HG02938 (cell line): ENCODE measurements at regions not wholly inside any gene's neighbourhood (a gene's known extent, or its start where the extent isn't known, plus 50 kb on each side); places are given as distances from the start of the nearest gene placed in this dataset.

ENCODE experiments used
- ATAC-seq: cut with Tn5 transposase; IDR thresholded peaks from one replicate; pipeline ENCODE4 v1.9.1; 2021; ENCODE audit warnings: mild to moderate bottlenecking, moderate library complexity; ENCODE audit not compliant: unreplicated experiment

DNA sequence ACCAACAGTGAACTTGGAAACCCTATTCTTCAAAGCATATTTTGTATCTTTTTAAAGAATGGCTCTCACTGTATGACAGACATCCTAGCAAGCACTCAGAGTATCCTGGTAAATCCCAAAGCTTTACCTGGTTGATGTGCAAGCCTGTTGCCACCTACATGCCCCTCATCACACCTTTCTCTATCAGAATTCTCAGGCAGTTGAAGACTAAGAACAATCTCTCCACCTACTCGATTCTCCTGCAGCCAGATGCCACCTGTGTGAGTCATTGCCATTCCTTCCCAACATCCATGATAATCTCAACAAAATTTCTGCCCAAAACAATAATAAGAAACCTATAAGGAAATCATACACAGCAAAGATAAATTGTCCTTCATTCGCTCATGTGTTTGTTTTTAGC lies 659.8 kb downstream of the BCL11A start:
- no peak for ATAC-seq

DNA sequence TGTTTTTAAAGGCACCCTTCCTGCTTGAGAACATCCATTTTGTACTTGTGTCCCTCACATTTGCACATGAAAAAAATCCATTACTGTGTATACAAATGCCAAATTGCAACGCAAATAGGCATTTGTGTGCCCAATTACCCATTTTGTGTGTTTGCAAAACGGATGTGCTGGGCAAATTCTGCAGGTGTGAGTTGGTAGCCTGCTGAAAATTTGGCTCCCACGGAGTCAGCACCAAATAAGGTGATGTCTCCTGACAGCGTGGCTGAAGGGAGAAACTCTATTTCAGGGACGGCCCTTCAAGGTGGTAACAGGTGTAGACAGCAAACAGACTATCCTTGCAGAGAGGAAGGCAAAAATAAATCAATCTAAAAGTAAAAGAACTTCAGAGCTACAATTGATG lies 661.1 kb downstream of the BCL11A start:
- no peak for ATAC-seq

DNA sequence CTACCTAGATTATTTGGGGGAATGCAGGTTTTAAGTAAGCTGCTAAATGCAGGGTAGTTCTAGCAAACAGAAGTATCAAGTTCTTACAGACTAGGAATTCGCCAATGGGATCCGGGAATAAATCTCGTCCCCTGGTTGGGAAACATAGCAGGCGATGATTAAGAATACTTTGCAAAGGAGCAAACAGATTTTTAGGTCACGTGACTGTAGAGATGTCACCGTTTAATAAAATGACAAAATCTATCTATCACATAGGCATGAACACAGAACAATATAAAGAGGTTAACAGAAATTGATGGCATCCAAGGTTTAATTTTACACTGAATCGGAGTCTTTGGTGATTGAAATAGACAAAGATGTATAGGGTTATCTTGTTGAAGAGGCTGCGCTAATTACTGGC lies 664.1 kb downstream of the BCL11A start:
- ATAC-seq: no peak

DNA sequence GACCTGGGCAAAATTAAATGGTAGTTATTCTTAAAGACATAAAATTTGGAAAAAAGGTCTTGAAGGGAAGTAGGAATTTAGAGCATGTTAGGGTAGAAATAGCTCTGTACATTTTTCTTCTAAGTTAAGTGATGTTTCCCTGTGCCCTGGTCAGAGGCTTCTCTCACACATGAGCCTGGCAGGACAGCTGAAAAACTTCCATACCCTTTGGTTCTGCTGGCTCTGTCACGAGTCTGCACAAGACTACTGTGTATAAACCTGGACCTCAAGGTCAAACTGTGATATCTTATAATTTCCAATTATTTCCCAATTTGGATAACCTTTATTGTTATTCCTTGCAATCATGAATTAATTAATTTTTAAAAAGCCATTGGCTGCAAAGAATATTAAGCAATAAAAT lies 664.7 kb downstream of the BCL11A start:
- ATAC-seq: no peak

DNA sequence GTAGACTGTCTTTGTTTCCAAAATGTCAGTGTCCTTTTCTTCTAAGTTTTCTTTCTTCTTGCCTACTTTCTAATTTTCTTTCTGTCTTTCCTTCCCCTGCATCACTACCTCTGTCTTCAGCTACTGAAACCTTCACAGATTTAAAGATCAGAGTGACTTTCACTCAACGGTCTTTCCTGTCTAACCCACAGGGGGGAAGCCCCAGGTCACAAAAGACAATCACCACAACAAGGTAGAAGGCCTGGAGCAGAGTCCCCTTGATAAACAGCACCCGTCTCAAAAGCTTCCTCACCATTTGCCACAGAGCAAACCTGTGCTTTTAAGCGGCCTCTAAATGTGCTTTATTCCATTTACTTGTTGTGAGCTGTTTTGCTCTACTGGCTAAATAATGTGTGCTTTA lies 665.4 kb downstream of the BCL11A start:
- peak; percentile 89 for ATAC-seq

DNA sequence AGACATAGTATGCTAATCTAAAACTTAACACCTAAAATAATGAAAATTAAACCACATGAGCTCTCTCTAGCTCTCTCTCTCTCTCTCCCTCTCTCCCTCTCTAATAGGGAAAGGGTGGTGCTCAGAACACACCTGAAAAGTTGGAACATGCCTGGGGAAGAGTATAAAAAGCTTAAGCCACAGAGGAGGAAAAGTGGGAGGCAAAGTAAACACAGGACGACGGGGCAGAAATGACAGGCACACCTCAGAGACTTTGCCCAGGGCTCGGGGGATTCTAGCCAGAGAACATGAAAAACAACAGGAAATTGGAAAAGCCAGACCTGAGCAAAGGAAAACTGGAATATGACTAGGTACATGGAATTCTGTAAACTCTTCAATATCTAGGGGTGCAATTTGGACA lies 666.1 kb downstream of the BCL11A start:
- no peak for ATAC-seq

DNA sequence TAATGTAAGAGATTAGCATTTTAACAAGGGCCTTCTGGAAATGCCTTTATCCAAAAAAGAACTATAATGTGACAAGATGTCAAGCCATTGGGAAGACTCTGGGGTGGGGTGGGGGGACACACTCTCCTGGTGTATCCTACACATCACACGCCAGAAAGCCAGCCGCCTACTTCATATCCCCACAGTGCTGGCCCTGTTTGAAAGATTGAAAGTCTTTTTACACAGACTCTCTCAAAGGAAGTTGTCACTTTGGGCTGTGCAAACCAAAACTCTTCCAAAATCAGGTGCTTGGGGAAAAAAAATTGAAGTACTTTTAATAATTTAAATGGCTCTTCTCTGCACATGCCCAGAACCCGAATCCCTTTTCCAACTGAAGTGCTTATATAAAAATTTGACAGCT lies 666.7 kb downstream of the BCL11A start:
- no peak for ATAC-seq

DNA sequence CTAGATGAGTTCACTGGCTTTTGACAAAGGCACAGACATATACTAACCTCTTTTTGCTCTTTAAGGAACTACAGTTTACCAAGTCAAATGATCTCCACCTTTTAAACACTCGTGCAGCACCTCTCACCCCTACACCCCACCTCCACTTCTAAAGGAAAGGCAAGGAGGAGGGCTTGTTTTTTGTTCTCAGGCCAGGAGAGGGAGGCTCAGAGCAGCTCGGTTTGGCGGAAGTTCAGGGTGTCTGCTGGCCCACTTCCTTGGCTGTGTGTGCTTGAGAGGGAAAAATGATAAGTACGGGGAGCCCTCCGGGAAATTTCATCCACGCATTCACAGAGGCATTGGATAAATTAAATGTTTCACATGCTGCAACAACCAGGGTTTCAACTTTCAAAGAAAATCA lies 667.9 kb downstream of the BCL11A start:
- ATAC-seq: no peak

DNA sequence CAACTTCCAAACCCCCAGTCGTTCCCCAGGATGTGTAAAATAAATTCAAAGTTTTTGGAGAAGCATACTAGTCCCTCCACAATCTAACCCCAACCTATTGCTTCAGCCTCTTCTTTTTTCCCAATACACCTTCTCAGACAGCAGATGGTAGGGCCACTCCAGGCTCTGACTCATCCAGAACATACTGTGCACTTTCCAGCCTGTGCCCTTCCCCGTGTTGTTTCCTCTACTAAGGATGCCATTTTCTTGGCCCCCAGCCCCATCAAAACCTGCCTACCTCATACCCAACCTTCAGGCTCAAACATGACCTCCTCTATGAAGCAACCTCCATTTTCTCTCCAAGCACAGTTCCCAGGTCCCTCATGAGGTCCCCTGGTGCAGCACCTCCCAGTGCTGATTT lies 669.3 kb downstream of the BCL11A start:
- ATAC-seq: no peak

DNA sequence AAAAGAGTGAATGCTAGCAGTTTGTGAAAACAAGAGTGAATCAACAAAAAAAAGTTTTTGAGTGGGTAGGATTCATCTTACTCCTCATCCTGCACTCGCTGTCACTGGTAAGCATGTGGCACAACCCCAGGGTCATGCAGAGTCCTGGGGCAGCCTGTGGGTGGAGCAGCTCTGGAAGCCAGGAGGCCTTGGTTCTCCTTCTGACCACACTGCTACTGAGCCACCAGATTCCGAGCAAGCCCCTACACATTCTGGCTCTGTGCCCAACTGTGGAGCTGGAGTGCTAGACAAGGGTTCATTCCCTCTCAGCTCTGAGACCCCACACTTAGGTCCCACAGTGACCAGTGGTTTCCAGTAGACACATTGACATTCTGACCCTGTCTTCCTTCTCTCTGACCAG lies 670.6 kb downstream of the BCL11A start:
- no peak for ATAC-seq

DNA sequence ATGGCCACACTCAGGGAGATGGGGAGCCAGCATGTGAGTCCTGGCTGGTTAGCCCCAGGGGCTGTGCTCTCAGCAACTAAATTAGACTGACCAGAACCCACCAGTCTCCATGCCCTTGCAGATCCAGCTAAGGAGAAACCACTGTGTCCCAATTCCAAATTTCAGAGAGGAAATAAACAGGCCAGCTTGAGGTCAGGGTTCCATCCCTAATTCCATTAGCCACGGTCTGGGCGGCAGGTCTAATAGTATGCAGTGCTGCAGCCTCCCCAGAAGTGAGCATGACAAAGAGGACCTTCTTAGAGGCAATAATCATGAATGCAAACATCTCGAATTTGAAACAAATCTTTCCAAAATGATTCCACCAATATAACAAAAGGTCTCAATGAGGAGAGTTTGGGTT lies 671.2 kb downstream of the BCL11A start:
- ATAC-seq: no peak

DNA sequence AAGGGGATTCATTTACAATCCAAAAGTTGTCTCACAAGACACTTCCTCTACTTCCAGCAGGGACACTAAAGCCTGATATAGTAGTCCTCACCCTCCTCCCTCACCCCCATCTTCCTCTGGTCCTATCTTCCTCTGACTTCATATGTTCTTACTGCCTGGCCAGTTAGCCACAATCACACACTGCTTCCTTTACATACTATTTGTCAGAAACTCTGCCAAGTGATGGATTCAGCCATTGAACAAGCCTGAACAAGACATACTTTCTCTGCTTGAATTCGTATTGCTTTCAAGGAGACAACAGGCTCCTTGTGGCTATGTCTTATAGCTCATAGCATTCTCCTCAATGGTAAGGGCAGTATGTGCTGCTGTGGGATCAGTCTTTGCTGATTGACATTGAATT lies 672.2 kb downstream of the BCL11A start:
- no peak for ATAC-seq

DNA sequence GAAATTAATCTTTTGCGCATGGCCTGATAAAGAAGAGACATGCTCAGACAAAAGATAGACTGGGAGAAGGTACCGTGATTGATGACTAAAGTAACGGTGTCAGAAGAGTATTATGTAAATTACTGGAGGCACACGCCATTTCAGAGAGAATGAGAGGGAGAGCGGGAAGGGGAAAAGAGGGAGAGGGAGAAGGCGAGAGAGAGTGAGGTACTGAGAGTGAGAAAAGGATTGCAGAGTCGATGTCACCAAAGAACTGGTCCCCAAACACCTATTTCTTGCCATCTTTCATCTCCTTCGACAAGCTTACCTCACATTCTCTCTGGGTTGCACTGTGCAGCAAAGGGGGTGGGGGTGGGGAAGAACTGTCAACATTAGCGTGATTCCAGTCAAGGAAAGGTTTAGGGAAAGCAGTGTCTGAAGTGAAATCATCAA lies 673.7 kb downstream of the BCL11A start:
- ATAC-seq: no peak

DNA sequence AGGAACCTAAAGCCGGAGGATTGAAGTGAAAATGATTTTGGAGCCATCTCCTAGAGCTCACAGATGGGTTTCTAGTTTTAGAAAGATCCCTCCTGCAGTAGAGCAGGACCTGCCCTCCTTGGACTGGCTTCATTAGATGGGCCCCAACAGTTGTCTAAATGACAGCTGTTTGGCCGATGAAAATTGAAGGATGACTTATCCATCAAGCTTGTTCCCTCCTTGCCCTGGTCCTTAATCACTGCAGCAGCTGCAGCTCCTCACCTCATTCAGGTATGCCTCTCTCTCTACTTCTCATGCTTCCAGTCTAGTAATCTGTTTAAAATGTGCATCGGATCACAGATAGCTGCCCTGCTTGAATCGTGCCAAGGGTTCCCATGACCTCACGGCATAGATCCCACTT lies 677.6 kb downstream of the BCL11A start:
- ATAC-seq: no peak

DNA sequence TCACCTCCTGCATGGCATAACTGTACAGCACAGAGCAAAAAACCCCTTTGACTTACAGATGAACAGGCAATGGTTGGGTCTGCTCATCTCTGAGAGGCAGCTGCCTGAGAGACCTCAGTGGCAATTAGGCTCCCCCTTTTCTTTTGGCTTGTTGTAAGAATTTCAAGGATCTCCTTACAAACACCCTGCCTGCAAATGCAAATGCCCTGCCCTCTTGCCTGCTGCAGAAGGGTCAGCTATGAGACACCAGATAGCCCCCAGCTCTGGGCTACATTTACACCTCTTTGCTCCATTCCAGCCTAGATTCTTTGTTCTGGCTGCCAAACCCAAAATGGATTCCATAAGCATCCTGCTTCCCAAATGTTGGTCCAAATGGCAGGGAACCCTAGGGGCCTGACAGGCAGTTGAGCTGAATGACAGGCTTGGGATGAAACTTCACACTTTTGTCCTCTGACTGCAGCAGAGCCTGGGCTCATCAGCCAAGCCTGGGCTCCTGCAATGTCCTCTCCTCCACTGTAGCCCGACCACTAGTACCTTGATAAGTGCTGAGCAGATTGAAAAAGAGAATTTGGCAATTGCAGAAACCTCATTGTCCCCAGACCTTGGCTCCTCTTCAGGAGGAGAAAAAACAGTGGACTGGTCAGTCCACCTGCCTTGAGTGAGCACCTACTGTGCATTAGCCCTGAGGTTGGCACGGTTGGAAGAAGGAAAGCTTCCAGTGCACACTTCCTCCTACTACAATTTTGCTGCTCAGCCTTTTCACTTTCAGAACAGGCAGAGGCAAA lies 678.3 kb downstream of the BCL11A start:
- ATAC-seq: no peak

DNA sequence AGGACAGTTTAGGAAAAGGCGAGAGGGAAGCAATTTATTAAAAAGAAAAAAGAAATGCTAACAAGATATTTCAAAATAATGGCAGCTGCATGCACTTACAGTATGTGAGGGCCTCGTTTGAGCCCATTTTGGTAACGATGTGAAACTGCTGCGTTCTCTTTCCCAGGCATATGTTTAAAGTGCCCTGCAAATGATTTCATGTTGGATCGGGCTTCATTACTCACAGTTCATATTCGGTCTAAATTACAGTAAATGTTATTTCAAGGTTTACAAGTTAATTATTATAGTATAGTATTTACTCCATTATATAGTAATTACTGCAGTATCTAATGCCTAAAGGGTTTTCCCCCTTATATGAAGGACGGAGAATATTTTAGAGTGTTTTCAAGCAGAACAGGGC lies 679.1 kb downstream of the BCL11A start:
- no peak for ATAC-seq

DNA sequence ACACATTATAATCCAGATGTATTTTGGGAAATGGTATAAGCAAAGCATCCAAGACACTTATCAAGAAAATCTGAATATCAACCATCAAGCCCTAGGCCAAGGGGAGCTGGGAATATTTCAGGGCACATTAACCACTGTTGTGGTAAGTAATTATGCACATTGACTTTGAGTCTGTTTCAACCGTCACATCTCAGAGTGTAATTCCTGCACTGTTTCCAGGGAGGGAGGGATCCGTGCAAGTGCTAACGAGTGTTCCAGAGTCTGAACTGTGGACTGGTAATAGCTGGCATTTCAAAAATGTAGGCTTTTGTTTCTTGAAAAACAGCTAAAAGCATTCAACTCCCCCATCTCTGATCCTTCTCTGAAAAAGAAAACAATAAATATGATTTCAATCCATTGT lies 681.6 kb downstream of the BCL11A start:
- no peak for ATAC-seq

DNA sequence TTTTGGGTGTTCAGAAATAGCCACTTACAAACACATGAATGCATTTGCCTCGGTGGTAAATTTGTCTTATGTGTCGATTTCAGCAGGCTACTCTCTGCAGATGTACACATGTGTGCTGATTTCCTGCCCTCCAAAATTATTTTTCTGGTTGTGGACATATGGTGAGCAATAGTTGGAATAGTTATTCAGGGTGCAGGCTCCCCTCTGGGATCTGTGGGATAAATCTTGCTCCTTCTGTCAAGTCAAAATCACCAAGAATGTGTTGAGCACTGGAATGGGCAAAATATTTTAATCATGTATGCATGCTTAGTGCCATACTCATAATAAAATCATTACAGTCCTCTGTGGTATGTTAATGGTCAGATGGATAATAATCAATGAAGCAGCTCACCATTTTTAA lies 684.5 kb downstream of the BCL11A start:
- ATAC-seq: no peak

DNA sequence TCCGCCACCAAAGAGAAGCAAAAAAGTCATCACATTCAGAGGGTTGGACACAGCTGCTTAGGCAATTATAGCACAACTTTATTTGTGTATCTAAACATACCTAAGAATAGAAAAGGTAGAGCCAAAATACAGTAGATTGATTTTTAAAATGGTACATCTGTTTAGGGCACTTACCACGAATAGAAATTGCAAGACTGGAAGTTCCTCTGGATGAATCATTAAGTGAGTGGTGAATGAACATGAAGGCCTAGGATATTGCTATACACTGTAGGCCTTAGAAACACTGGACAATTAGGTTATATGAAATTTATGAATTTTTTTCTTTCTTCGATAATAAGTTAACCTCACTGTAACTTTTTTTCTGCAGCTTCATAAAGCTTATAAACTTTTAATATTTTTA lies 687.0 kb downstream of the BCL11A start:
- ATAC-seq: no peak

DNA sequence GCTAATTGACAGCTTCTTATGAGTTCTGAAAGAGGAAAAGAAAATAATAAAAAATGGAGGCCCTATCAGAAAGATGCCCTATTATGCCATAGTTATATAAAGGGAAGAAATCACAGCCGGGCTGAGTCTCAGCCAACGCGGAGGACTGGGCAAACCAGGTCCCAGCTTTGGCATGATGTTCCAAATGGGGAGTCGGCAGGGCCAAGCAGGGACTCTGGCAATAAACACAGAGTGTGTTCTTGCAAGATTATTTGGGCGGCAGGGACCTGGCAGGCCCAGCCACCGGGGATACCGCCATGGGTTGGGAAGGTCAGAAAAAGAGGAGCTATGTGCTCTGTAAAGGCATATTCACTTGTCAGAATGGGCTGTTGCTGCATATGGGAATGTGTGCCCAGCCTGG lies 694.9 kb downstream of the BCL11A start:
- ATAC-seq: no peak

DNA sequence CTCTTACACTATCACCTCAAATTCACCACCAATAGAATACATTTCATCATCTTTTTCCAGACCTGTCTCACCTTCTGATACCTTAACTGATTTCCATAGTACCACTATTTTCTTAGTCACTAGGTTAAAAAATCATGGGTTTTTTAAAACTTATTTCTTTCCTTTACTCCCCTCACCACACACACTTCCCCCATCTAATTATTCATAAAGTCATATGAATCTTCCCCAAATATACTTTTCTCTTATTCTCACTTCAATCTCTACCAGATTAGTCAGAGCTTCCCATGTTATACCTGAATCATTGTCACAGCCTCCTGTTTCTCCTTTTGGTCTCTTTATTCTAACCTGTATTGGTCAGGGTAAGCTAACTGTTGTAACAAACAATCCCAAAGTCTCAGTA lies 696.3 kb downstream of the BCL11A start:
- no peak for ATAC-seq

DNA sequence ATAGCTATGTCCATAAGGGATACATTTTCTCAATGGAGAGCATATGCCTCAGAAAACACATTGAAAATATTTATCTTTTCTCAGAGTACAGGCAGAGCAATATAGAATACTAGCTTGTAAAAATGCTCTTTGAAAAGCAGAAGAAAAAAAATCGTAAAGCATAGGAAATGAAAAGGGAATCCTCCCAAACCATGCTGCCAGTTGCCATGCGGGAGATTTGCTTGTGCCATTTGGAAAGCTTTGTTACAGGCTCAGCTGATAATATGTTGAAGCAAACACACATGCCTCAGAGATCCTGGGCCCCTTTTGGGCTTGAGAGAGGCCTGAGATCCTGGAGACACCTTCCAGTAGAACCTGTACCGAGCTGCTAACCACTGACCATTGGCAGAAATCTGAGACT lies 697.1 kb downstream of the BCL11A start:
- ATAC-seq: no peak

DNA sequence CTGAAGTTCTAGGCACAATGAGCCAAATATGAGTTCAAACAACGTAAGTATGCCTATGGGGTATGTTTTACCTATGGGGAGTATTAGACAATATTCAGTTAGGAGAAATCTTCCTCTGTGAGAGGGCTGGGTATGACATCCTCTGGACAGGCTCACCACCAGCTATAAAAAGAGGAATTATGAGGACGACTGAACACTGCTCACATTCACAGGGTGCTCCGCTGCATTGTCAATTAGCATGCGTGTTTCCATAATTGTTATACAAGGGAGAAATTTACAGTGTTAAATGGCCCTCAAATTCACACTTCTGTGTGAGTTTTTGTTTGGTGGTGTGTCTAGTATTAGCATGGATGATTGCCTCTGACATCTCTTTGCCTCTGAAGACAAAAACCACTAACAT lies 700.4 kb downstream of the BCL11A start:
- no peak for ATAC-seq
